ENCODE measurements at regions not wholly inside any gene's neighbourhood (a gene's known extent, or its start where the extent isn't known, plus 50 kb on each side); places are given as distances from the start of the nearest gene placed in this dataset.

- TF ChIP-seq ZNF583 (CRISPR knock-in tag; IDR thresholded peaks at IDR 0.05) (no peak), IRF2 (CRISPR knock-in tag; IDR thresholded peaks at IDR 0.05) (no peak), KDM1A (IDR thresholded peaks at IDR 0.05) (no peak), ZNF589 (CRISPR knock-in tag; IDR thresholded peaks at IDR 0.05; ENCODE audit: low read depth) (no peak), MCM2 (IDR thresholded peaks at IDR 0.05; ENCODE audit: low read depth) (no peak)
These were observed 134.4 kb downstream of the SLC16A9 start (continued) for GRCh38 chr10:59575269-59575668.

DNA sequence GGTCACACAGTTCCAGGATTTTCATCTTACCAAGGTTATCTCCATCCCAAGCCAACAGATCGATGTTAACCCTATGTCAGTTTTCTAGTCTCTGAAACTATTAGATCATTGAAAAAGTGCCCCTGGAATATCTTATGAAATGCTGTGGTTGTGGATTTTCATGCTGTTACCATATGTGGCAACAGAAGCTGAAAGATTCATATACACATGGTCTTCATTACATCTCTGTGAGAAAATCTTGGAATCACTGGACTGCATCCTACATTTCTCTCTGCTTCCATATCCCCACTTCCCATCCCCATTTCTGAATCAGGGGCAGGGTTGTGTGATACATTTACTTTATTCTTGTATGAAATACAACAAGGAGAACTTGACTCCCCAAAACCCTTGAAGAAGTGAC is 146.1 kb downstream of the SLC16A9 start:
- no peaks in the 10 kb centered on the region for H3K9me1 ChIP-seq (ENCODE audit: control insufficient read depth, insufficient read depth, low read length)
- no peak overlapping the region for H3K4me3 ChIP-seq
- no peaks in the 10 kb centered on the region for H3K4me1 ChIP-seq (replicated peaks in 1 of 2; ENCODE audit: control insufficient read depth in 2 of 2, insufficient read depth in 2 of 2, low read length in 2 of 2)
- no peaks in the 10 kb centered on the region for H3K79me2 ChIP-seq (ENCODE audit: control insufficient read depth, insufficient read depth, low read length)
- FAIRE-seq (no peak), DNase-seq (ENCODE audit: extremely low read depth in 1 of 4, low spot score in 3 of 4) (no peak), ATAC-seq (no peak)
- no peaks in the 10 kb centered on the region for H3K27me3 ChIP-seq (ENCODE audit: control insufficient read depth in 2 of 2, insufficient read depth in 2 of 2, low read length in 2 of 2)
- no peak overlapping the region for H2AFZ ChIP-seq (ENCODE audit: low read depth, low read length)
- no peaks in the 10 kb centered on the region for H4K20me1 ChIP-seq (replicated peaks; ENCODE audit: control insufficient read depth, insufficient read depth, low read length)
- BruUV-seq (replicated peaks): no TSS peak
- no peaks in the 10 kb centered on the region for H3K9me3 ChIP-seq (replicated peaks; ENCODE audit: control insufficient read depth, insufficient read depth, low read depth, low read length)
- no peak overlapping the region for H3K27ac ChIP-seq (ENCODE audit: extremely low read depth, low read depth, low read length)
- no peak overlapping the region for H3K9ac ChIP-seq (ENCODE audit: insufficient read depth in 1 of 2, low read depth in 2 of 2, low read length in 2 of 2)
- in situ Hi-C loops (cut with MboI): no loop called here
- ChIA-PET CTCF (ENCODE audit: low intra/inter-chr PET ratio) (no interaction called here), POLR2A (no interaction called here)
- intact Hi-C loops (cut with micrococcal nuclease): no loop called here
- H3K36me3 ChIP-seq (ENCODE audit: control insufficient read depth, insufficient read depth, low read length): no peaks in the 10 kb centered on the region
- TF ChIP-seq PCBP2 (IDR thresholded peaks at IDR 0.05; ENCODE audit: low read depth, low read length, poor library complexity, severe bottlenecking) (no peak), ZNF347 (CRISPR knock-in tag; IDR thresholded peaks at IDR 0.05; ENCODE audit: low read depth) (no peak), NRF1 (conservative IDR thresholded peaks at IDR 0.05 in 1 of 2, IDR thresholded peaks at IDR 0.05 in 1 of 2) (no peak), HDAC2 (IDR thresholded peaks at IDR 0.05) (no peak), KLF13 (tag; IDR thresholded peaks at IDR 0.05; ENCODE audit: borderline replicate concordance, low read depth) (no peak), CBFA2T3 (IDR thresholded peaks at IDR 0.05) (no peak), SREBF2 (CRISPR knock-in tag; IDR thresholded peaks at IDR 0.05) (no peak), REST (IDR thresholded peaks at IDR 0.05; ENCODE audit: borderline replicate concordance) (no peak), REST (CRISPR knock-in tag; IDR thresholded peaks at IDR 0.05; ENCODE audit: low read depth) (no peak), ZSCAN29 (IDR thresholded peaks at IDR 0.05) (no peak), FOXK2 (conservative IDR thresholded peaks at IDR 0.05 in 1 of 2, IDR thresholded peaks at IDR 0.05 in 1 of 2; ENCODE audit: low read depth in 2 of 2) (no peak), U2AF1 (optimal IDR thresholded peaks at IDR 0.05; ENCODE audit: low read depth, low read length) (no peak)
- whole genome bisulfite sequencing (ENCODE audit: insufficient coverage, low coverage, missing lambda C conversion rate): 6% methylated on average over 1 of the region's 1 CpG
- no peak overlapping the region for H3K4me2 ChIP-seq (ENCODE audit: insufficient read depth, low read length)
